Neuron (in vitro differentiated cells): ENCODE measurements at regions not wholly inside any gene's neighbourhood (a gene's known extent, or its start where the extent isn't known, plus 50 kb on each side); places are given as distances from the start of the nearest gene placed in this dataset.

Experiments
- H2AFZ ChIP-seq: one replicate; pipeline ENCODE4 v1.6.1; 2013; ENCODE audit warnings: low read depth, mild to moderate bottlenecking, inconsistent platforms, low read length, moderate library complexity
- H3K27me3 ChIP-seq: one replicate; pipeline ENCODE4 v1.6.1; 2013; ENCODE audit warnings: low read length; ENCODE audit not compliant: insufficient read depth
- H3K36me3 ChIP-seq: one replicate; pipeline ENCODE4 v1.6.1; 2013; ENCODE audit warnings: low read length; ENCODE audit not compliant: insufficient read depth
- H3K4me1 ChIP-seq: one replicate; pipeline ENCODE4 v1.6.1; 2013; ENCODE audit warnings: low read length; ENCODE audit not compliant: insufficient read depth
- H3K4me3 ChIP-seq: 2 replicates; pipeline ENCODE4 v1.5.1; 2013; ENCODE audit warnings: mild to moderate bottlenecking, low read length, moderate library complexity
- H3K9me3 ChIP-seq: one replicate; pipeline ENCODE4 v1.6.1; 2013; ENCODE audit warnings: low read length

- Histone ChIP-seq H2AFZ (no peak overlapping the region), H3K4me1 (no peaks in the 10 kb centered on the region), H3K4me3 (no peak overlapping the region), H3K27me3 (peaks cover 24% of the 10 kb centered on the region), H3K36me3 (no peaks in the 10 kb centered on the region), H3K9me3 (no peaks in the 10 kb centered on the region)
Observed at GRCh38 chr3:14590569-14590968, 50.4 kb upstream of the GRIP2 start.

- Histone ChIP-seq H2AFZ (no peak overlapping the region), H3K9me3 (no peaks in the 10 kb centered on the region), H3K36me3 (no peaks in the 10 kb centered on the region), H3K4me3 (no peak overlapping the region), H3K27me3 (peaks cover 31% of the 10 kb centered on the region), H3K4me1 (no peaks in the 10 kb centered on the region)
Observed at GRCh38 chr3:14592390-14592789, 52.2 kb upstream of the GRIP2 start.

GRCh38 chr3:14592836-14593235 lies 52.7 kb upstream of the GRIP2 start:
- Histone ChIP-seq H3K4me1 (no peaks in the 10 kb centered on the region), H3K4me3 (no peak overlapping the region), H2AFZ (no peak overlapping the region), H3K27me3 (peaks cover 32% of the 10 kb centered on the region), H3K36me3 (no peaks in the 10 kb centered on the region), H3K9me3 (no peaks in the 10 kb centered on the region)

- Histone ChIP-seq H3K27me3 (peaks cover 26% of the 10 kb centered on the region), H3K4me1 (no peaks in the 10 kb centered on the region), H3K4me3 (no peak overlapping the region), H3K9me3 (no peaks in the 10 kb centered on the region), H3K36me3 (no peaks in the 10 kb centered on the region), H2AFZ (no peak overlapping the region)
Observed at GRCh38 chr3:14594234-14594633, 54.1 kb upstream of the GRIP2 start.

- Histone ChIP-seq H2AFZ (no peak overlapping the region), H3K36me3 (no peaks in the 10 kb centered on the region), H3K4me1 (no peaks in the 10 kb centered on the region), H3K9me3 (no peaks in the 10 kb centered on the region), H3K4me3 (no peak overlapping the region), H3K27me3 (peaks cover 25% of the 10 kb centered on the region)
Observed at GRCh38 chr3:14595561-14595960, 55.4 kb upstream of the GRIP2 start.

GRCh38 chr3:14597266-14597665 lies 54.3 kb upstream of the CCDC174 start:
- no peaks in the 10 kb centered on the region for H3K36me3 ChIP-seq
- no peaks in the 10 kb centered on the region for H3K4me1 ChIP-seq
- no peak overlapping the region for H2AFZ ChIP-seq
- H3K27me3 ChIP-seq: peaks cover 37% of the 10 kb centered on the region
- no peaks in the 10 kb centered on the region for H3K9me3 ChIP-seq
- no peak overlapping the region for H3K4me3 ChIP-seq

GRCh38 chr3:14598143-14598569 lies 53.4 kb upstream of the CCDC174 start:
- H3K4me3 ChIP-seq: no peak overlapping the region
- no peak overlapping the region for H2AFZ ChIP-seq
- H3K36me3 ChIP-seq: no peaks in the 10 kb centered on the region
- peaks cover 39% of the 10 kb centered on the region for H3K27me3 ChIP-seq
- H3K9me3 ChIP-seq: no peaks in the 10 kb centered on the region
- H3K4me1 ChIP-seq: peaks cover 3% of the 10 kb centered on the region

- Histone ChIP-seq H3K4me1 (peaks cover 3% of the 10 kb centered on the region), H3K27me3 (peaks cover 49% of the 10 kb centered on the region), H3K4me3 (no peak overlapping the region), H3K9me3 (no peaks in the 10 kb centered on the region), H2AFZ (no peak overlapping the region), H3K36me3 (no peaks in the 10 kb centered on the region)
Observed at GRCh38 chr3:14599488-14599887, 52.1 kb upstream of the CCDC174 start.

GRCh38 chr3:14600075-14600474 lies 51.5 kb upstream of the CCDC174 start:
- H3K4me1 ChIP-seq: peaks cover 3% of the 10 kb centered on the region
- no peak overlapping the region for H2AFZ ChIP-seq
- H3K9me3 ChIP-seq: no peaks in the 10 kb centered on the region
- H3K36me3 ChIP-seq: no peaks in the 10 kb centered on the region
- no peak overlapping the region for H3K4me3 ChIP-seq
- peaks cover 52% of the 10 kb centered on the region for H3K27me3 ChIP-seq

- Histone ChIP-seq H3K4me3 (no peak overlapping the region), H3K27me3 (peaks cover 53% of the 10 kb centered on the region)
Observed at GRCh38 chr3:14600856-14601610, 50.5 kb upstream of the CCDC174 start.

GRCh38 chr3:14601692-14602005 lies 49.9 kb upstream of the CCDC174 start:
- Histone ChIP-seq H3K27me3 (peaks cover 54% of the 10 kb centered on the region), H3K4me1 (peaks cover 3% of the 10 kb centered on the region), H3K36me3 (no peaks in the 10 kb centered on the region), H3K9me3 (no peaks in the 10 kb centered on the region), H3K4me3 (no peak overlapping the region), H2AFZ (no peak overlapping the region)

More at GRCh38 chr3:14600856-14601610, 50.5 kb upstream of the CCDC174 start:
- no peaks in the 10 kb centered on the region for H3K36me3 ChIP-seq
- peaks cover 3% of the 10 kb centered on the region for H3K4me1 ChIP-seq
- H3K9me3 ChIP-seq: no peaks in the 10 kb centered on the region
- no peak overlapping the region for H2AFZ ChIP-seq
